Chondrocyte (in vitro differentiated cells): ENCODE measurements at regions not wholly inside any gene's neighbourhood (a gene's known extent, or its start where the extent isn't known, plus 50 kb on each side); places are given as distances from the start of the nearest gene placed in this dataset.

Source experiments
- DNase-seq: peaks from one replicate; pipeline ENCODE4 v3.0.0; 2021; ENCODE audit warnings: mixed read lengths, low spot score
- H3K27ac Mint-ChIP-seq: one replicate; pipeline ENCODE4 v1.8.0; 2021; ENCODE audit warnings: mild to moderate bottlenecking, moderate library complexity, mixed read lengths; ENCODE audit not compliant: unreplicated experiment
- H3K27me3 Mint-ChIP-seq: 2 replicates; pipeline ENCODE4 v1.8.0; 2021; ENCODE audit warnings: low read depth, mixed read lengths
- H3K36me3 Mint-ChIP-seq: 2 replicates; pipeline ENCODE4 v1.8.0; 2021; ENCODE audit warnings: low read depth, mixed read lengths
- H3K4me1 Mint-ChIP-seq: 2 replicates; pipeline ENCODE4 v1.8.0; 2021; ENCODE audit warnings: low read depth, mild to moderate bottlenecking, mixed read lengths
- H3K4me3 Mint-ChIP-seq: one replicate; pipeline ENCODE4 v1.8.0; 2021; ENCODE audit warnings: mild to moderate bottlenecking, moderate library complexity, mixed read lengths; ENCODE audit not compliant: unreplicated experiment
- H3K9me3 Mint-ChIP-seq: 2 replicates; pipeline ENCODE4 v1.8.0; 2021; ENCODE audit warnings: low read depth, mixed read lengths
- CTCF ChIP-seq: fragments of 200-600 bp; sonication (generic); IDR thresholded peaks from 2 replicates; pipeline ENCODE4 v1.5.0; 2021; ENCODE audit warnings: antibody characterized with exemption, mild to moderate bottlenecking, moderate library complexity

- Mint-ChIP-seq H3K27me3 (peaks cover 6% of the 10 kb centered on the region), H3K36me3 (no peaks in the 10 kb centered on the region), H3K4me3 (no peak overlapping the region), H3K27ac (no peak overlapping the region), H3K4me1 (no peaks in the 10 kb centered on the region), H3K9me3 (peaks cover under 1% of the 10 kb centered on the region)
- TF ChIP-seq CTCF, result no peak
- no peak for DNase-seq
These were observed 261.6 kb downstream of the VPS13C start for GRCh38 chr15:61798631-61799030.

- no peaks in the 10 kb centered on the region for H3K4me1 Mint-ChIP-seq
- H3K27ac Mint-ChIP-seq, result no peak overlapping the region
- DNase-seq, result no peak
- peaks cover 6% of the 10 kb centered on the region for H3K9me3 Mint-ChIP-seq
- no peak for TF ChIP-seq CTCF
- H3K4me3 Mint-ChIP-seq, result no peak overlapping the region
- peaks cover 21% of the 10 kb centered on the region for H3K27me3 Mint-ChIP-seq
- H3K36me3 Mint-ChIP-seq, result no peaks in the 10 kb centered on the region
These were observed 264.2 kb downstream of the VPS13C start for GRCh38 chr15:61796056-61796455.

GRCh38 chr15:61794881-61795280 is 265.4 kb downstream of the VPS13C start:
- peaks cover 8% of the 10 kb centered on the region for H3K9me3 Mint-ChIP-seq
- no peaks in the 10 kb centered on the region for H3K4me1 Mint-ChIP-seq
- H3K27ac Mint-ChIP-seq, result no peak overlapping the region
- no peak for TF ChIP-seq CTCF
- peaks cover 27% of the 10 kb centered on the region for H3K27me3 Mint-ChIP-seq
- no peak overlapping the region for H3K4me3 Mint-ChIP-seq
- no peaks in the 10 kb centered on the region for H3K36me3 Mint-ChIP-seq
- DNase-seq, result no peak

- no peak for TF ChIP-seq CTCF
- peaks cover 29% of the 10 kb centered on the region for H3K27me3 Mint-ChIP-seq
- DNase-seq, result no peak
- H3K4me1 Mint-ChIP-seq, result no peaks in the 10 kb centered on the region
- no peak overlapping the region for H3K27ac Mint-ChIP-seq
- no peak overlapping the region for H3K4me3 Mint-ChIP-seq
- H3K36me3 Mint-ChIP-seq, result no peaks in the 10 kb centered on the region
- H3K9me3 Mint-ChIP-seq, result peaks cover 11% of the 10 kb centered on the region
These were observed 266.0 kb downstream of the VPS13C start for GRCh38 chr15:61794276-61794675.

GRCh38 chr15:61784734-61785133 is 275.5 kb downstream of the VPS13C start:
- H3K9me3 Mint-ChIP-seq, result peaks cover under 1% of the 10 kb centered on the region
- no peak for DNase-seq
- H3K27me3 Mint-ChIP-seq, result peaks cover 13% of the 10 kb centered on the region
- H3K27ac Mint-ChIP-seq, result no peak overlapping the region
- H3K4me3 Mint-ChIP-seq, result no peak overlapping the region
- H3K4me1 Mint-ChIP-seq, result no peaks in the 10 kb centered on the region
- TF ChIP-seq CTCF, result no peak
- H3K36me3 Mint-ChIP-seq, result no peaks in the 10 kb centered on the region
